AG04450 (cell line): ENCODE measurements at regions not wholly inside any gene's neighbourhood (a gene's known extent, or its start where the extent isn't known, plus 50 kb on each side); places are given as distances from the start of the nearest gene placed in this dataset.
"Not testable (repeated sequence)": the region's sequence is repeated elsewhere in the genome, so short reads cannot be mapped to it uniquely, and the experiment has no call there.

ENCODE experiments used
- CTCF ChIA-PET: fragments of 300-600, 350-600 bp; formaldehyde crosslinking; extraction: SDS; loops from one replicate; lab custom pipeline; 2022; ENCODE audit warnings: antibody characterized with exemption, inconsistent platforms; lab: Charles Lee
- POLR2A ChIA-PET: fragments of 350-600 bp; formaldehyde crosslinking; extraction: SDS; loops from one replicate; lab custom pipeline; 2021; ENCODE audit warnings: antibody characterized with exemption, inconsistent platforms; lab: Yijun Ruan, JAX
- DNase-seq: peaks from one replicate; pipeline ENCODE4 v3.0.0-alpha.2; 2011; ENCODE audit warnings: low read depth, low spot score
- H3K27ac ChIP-seq: one replicate; pipeline ENCODE4 v1.5.1; 2012; ENCODE audit warnings: low read depth, low read length, control low read depth
- H3K27me3 ChIP-seq: one replicate; pipeline ENCODE4 v1.6.0; 2012; ENCODE audit warnings: low read length; ENCODE audit not compliant: control insufficient read depth, insufficient read depth
- H3K4me3 ChIP-seq: 2 replicates; pipeline ENCODE4 v1.5.1; 2011; ENCODE audit warnings: mild to moderate bottlenecking, low read depth, low read length, control low read depth
- H3K9me3 ChIP-seq: 2 replicates; pipeline ENCODE4 v1.5.1; 2012; ENCODE audit warnings: low read length; ENCODE audit not compliant: control insufficient read depth, insufficient read depth
- TF ChIP-seq, protein P1 (sequence below): IDR thresholded peaks from 2 replicates; pipeline ENCODE4 v1.5.1; 2011; ENCODE audit warnings: low read depth, low read length, control low read depth, inconsistent platforms

GRCh38 chr10:6985644-6986043 is 405.6 kb upstream of the PRKCQ start:
- POLR2A ChIA-PET: no interaction called here
- no peak for DNase-seq
- Histone ChIP-seq H3K4me3 (no peak overlapping the region), H3K27me3 (peaks cover 2% of the 10 kb centered on the region), H3K27ac (no peak overlapping the region), H3K9me3 (no peaks in the 10 kb centered on the region; the same call in 1 of the 2 replicates)
- CTCF ChIA-PET: no interaction called here
- TF ChIP-seq, protein P1, sequence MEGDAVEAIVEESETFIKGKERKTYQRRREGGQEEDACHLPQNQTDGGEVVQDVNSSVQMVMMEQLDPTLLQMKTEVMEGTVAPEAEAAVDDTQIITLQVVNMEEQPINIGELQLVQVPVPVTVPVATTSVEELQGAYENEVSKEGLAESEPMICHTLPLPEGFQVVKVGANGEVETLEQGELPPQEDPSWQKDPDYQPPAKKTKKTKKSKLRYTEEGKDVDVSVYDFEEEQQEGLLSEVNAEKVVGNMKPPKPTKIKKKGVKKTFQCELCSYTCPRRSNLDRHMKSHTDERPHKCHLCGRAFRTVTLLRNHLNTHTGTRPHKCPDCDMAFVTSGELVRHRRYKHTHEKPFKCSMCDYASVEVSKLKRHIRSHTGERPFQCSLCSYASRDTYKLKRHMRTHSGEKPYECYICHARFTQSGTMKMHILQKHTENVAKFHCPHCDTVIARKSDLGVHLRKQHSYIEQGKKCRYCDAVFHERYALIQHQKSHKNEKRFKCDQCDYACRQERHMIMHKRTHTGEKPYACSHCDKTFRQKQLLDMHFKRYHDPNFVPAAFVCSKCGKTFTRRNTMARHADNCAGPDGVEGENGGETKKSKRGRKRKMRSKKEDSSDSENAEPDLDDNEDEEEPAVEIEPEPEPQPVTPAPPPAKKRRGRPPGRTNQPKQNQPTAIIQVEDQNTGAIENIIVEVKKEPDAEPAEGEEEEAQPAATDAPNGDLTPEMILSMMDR: no peak

DNA sequence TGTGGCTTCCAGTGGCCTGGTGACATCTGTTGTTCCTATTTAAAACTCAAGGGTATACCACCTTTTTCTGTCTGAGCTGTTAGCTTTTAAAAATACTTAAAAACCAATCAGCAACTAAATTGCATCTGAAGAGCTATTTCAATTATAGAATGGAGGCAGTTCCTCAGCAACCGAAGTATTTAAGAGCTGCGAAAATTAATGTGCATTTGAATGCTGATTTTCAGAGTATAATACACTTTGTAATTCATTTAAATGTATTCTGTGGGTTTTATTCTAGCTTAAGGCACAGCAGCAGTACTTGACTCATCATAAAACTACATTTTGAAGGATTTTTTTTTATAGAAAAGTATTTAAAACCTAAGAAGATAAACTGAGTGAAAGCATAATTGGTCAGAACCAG is 404.9 kb upstream of the PRKCQ start:
- Histone ChIP-seq H3K27ac (no peak overlapping the region), H3K27me3 (peaks cover 2% of the 10 kb centered on the region), H3K4me3 (no peak overlapping the region), H3K9me3 (no peaks in the 10 kb centered on the region; the same call in 1 of the 2 replicates)
- ChIA-PET POLR2A (no interaction called here), CTCF (no interaction called here)
- DNase-seq: no peak
- TF ChIP-seq, protein P1: no peak

- H3K4me3 ChIP-seq, DNase-seq, H3K27me3 ChIP-seq, POLR2A ChIA-PET, H3K27ac ChIP-seq, H3K9me3 ChIP-seq, CTCF ChIA-PET: not testable (repeated sequence)
Measured at GRCh38 chr10:6984016-6984415, 403.9 kb upstream of the PRKCQ start.

- TF ChIP-seq, protein P1: no peak
- ChIA-PET CTCF (no interaction called here), POLR2A (no interaction called here)
- Histone ChIP-seq H3K4me3 (no peak overlapping the region), H3K27me3 (peaks cover 7% of the 10 kb centered on the region), H3K27ac (no peak overlapping the region), H3K9me3 (peaks cover 5% of the 10 kb centered on the region; the same call in 1 of the 2 replicates)
- DNase-seq: no peak
Measured at GRCh38 chr10:6980353-6980752, 400.3 kb upstream of the PRKCQ start.

DNA sequence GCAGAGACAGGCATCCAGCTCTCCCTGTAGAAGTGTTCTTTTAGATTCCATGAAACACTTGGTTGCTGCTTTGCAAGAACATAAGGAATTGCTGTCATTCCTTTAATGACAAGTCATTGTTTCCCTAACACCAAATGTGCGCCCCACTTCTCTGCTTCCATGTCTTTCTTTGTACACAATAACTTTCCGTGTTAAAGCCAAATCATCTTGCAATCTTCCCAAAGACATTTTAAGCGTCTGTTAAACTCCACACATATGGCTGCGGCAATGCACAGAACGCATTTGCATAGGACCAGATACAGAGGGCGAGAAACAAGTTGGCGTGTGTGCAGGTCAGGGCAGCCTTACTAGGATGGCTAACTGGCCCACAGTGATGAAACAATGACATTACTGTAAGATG is 399.3 kb upstream of the PRKCQ start:
- TF ChIP-seq, protein P1: no peak
- DNase-seq: no peak
- peaks cover 5% of the 10 kb centered on the region; the same call in 1 of the 2 replicates for H3K9me3 ChIP-seq
- ChIA-PET CTCF (no interaction called here), POLR2A (no interaction called here)
- H3K4me3 ChIP-seq: no peak overlapping the region
- no peak overlapping the region for H3K27ac ChIP-seq
- peaks cover 7% of the 10 kb centered on the region for H3K27me3 ChIP-seq

DNA sequence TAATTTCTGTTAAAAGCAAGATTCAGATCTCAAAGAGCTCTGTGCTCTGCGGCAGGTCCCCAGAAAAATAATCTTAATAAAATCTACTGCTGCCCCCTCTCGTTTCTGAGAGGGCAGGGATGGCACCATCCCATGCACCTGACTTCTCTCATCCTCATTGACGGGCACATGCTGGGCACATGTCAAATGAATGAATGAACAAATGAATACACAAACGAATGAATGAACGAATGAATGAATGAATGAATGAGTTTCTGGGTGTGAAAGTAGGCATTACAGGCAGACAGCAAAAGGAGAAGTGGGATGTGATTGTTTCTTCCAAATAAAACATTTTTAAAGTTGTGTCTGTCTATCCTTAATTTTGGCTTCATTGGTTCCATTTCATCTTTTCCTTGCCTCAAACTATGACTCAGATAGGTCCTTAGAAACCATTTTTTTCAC is 398.1 kb upstream of the PRKCQ start:
- ChIA-PET POLR2A (no interaction called here), CTCF (no interaction called here)
- no peak for DNase-seq
- Histone ChIP-seq H3K9me3 (peaks cover 5% of the 10 kb centered on the region; the same call in 1 of the 2 replicates), H3K27me3 (peaks cover 10% of the 10 kb centered on the region), H3K4me3 (no peak overlapping the region), H3K27ac (no peak overlapping the region)
- TF ChIP-seq, protein P1: no peak
